OCI-LY3 (cell line): ENCODE measurements at regions not wholly inside any gene's neighbourhood (a gene's known extent, or its start where the extent isn't known, plus 50 kb on each side); places are given as distances from the start of the nearest gene placed in this dataset.
A peak's percentile ranks its signal among the peaks of the same experiment; 100 is the strongest.

Source experiments
- H2AFZ ChIP-seq: fragments of 200-600, 300-600 bp; shearing (Covaris generic); 2 replicates; pipeline ENCODE4 v1.6.0; 2014; ENCODE audit warnings: antibody characterized with exemption, low read depth, low read length
- H3K27ac ChIP-seq: fragments of 200-600, 300-600 bp; sonication (generic); 2 replicates; pipeline ENCODE4 v1.5.1; 2014; ENCODE audit warnings: mild to moderate bottlenecking, low read length, moderate library complexity, mixed read lengths
- H3K27me3 ChIP-seq: fragments of 200-600, 300-600 bp; sonication (generic); 2 replicates; pipeline ENCODE4 v1.6.1; 2014; ENCODE audit warnings: low read depth, low read length, mixed read lengths
- H3K36me3 ChIP-seq: fragments of 200-600, 300-600 bp; sonication (generic); replicated peaks from 2 replicates; pipeline ENCODE3; 2014; ENCODE audit warnings: low read depth, low read length, mixed read lengths
- H3K4me1 ChIP-seq: fragments of 300-600, 200-600 bp; sonication (generic); 2 replicates; pipeline ENCODE4 v1.6.1; 2014; ENCODE audit warnings: low read length, mixed read lengths
- H3K4me2 ChIP-seq: fragments of 200-600, 300-600 bp; sonication (generic); 2 replicates; pipeline ENCODE4 v1.6.1; 2014; ENCODE audit warnings: low read length, mixed read lengths
- H3K4me3 ChIP-seq: fragments of 300-600, 200-600 bp; sonication (generic); 2 replicates; pipeline ENCODE4 v1.5.1; 2014; ENCODE audit warnings: antibody characterized with exemption, mild to moderate bottlenecking, low read length, moderate library complexity
- H3K79me2 ChIP-seq: fragments of 300-600, 200-600 bp; shearing (Covaris generic); 2 replicates; pipeline ENCODE4 v1.6.1; 2014; ENCODE audit warnings: mild to moderate bottlenecking, low read length, mixed read lengths
- H3K9ac ChIP-seq: fragments of 300-600, 200-600 bp; shearing (Covaris generic); 2 replicates; pipeline ENCODE4 v1.6.0; 2014; ENCODE audit warnings: mild to moderate bottlenecking, low read length, moderate library complexity
- H3K9me3 ChIP-seq: fragments of 200-600, 300-600 bp; shearing (Covaris generic); 2 replicates; pipeline ENCODE4 v1.6.1; 2014; ENCODE audit warnings: low read length, mixed read lengths; ENCODE audit not compliant: insufficient read depth
- H4K20me1 ChIP-seq: fragments of 200-600, 300-600 bp; sonication (generic); 2 replicates; pipeline ENCODE4 v1.6.1; 2016; ENCODE audit warnings: low read length, mixed read lengths; ENCODE audit not compliant: insufficient read depth
- CTCF ChIP-seq: fragments of 200-600, 300-600 bp; sonication (generic); IDR thresholded peaks from 2 replicates; pipeline ENCODE4 v1.5.1; 2014; ENCODE audit warnings: antibody characterized with exemption, low read length, low read depth
- EZH2phosphoT487 ChIP-seq: fragments of 200-600 bp; shearing (Covaris generic); IDR thresholded peaks from 2 replicates; pipeline ENCODE4 v1.6.1; 2018; ENCODE audit warnings: antibody characterized with exemption, mixed run types, low read depth

- no peak overlapping the region for H3K27ac ChIP-seq
- H3K79me2 ChIP-seq = no peaks in the 10 kb centered on the region
- no peak overlapping the region for H2AFZ ChIP-seq
- no peak overlapping the region for H3K9ac ChIP-seq
- no peak for TF ChIP-seq EZH2phosphoT487
- TF ChIP-seq CTCF = no peak
- H3K4me2 ChIP-seq = no peak overlapping the region
- H3K9me3 ChIP-seq = no peaks in the 10 kb centered on the region
- H4K20me1 ChIP-seq = peaks cover 7% of the 10 kb centered on the region; the same call in 1 of the 2 replicates
- H3K27me3 ChIP-seq = peaks cover 21% of the 10 kb centered on the region
- H3K4me3 ChIP-seq = no peak overlapping the region
- no peaks in the 10 kb centered on the region for H3K4me1 ChIP-seq
- no peaks in the 10 kb centered on the region for H3K36me3 ChIP-seq
Observed at GRCh38 chr17:79189305-79189704, 114.7 kb downstream of the ENGASE start.

- peaks cover 7% of the 10 kb centered on the region; the same call in 1 of the 2 replicates for H4K20me1 ChIP-seq
- TF ChIP-seq CTCF (no peak), EZH2phosphoT487 (no peak)
- no peaks in the 10 kb centered on the region for H3K36me3 ChIP-seq
- H3K4me1 ChIP-seq = no peaks in the 10 kb centered on the region
- H3K27ac ChIP-seq = no peak overlapping the region
- H3K9me3 ChIP-seq = no peaks in the 10 kb centered on the region
- H3K27me3 ChIP-seq = peaks cover 21% of the 10 kb centered on the region
- no peaks in the 10 kb centered on the region for H3K79me2 ChIP-seq
- H2AFZ ChIP-seq = no peak overlapping the region
- no peak overlapping the region for H3K4me2 ChIP-seq
- H3K4me3 ChIP-seq = no peak overlapping the region
- H3K9ac ChIP-seq = no peak overlapping the region
Observed at GRCh38 chr17:79188685-79189084, 114.1 kb downstream of the ENGASE start.

GRCh38 chr17:79188048-79188447 lies 113.4 kb downstream of the ENGASE start:
- H3K4me1 ChIP-seq = no peaks in the 10 kb centered on the region
- no peak overlapping the region for H2AFZ ChIP-seq
- peaks cover 21% of the 10 kb centered on the region for H3K27me3 ChIP-seq
- no peak overlapping the region for H3K27ac ChIP-seq
- H3K79me2 ChIP-seq = no peaks in the 10 kb centered on the region
- no peak overlapping the region for H3K4me2 ChIP-seq
- no peak overlapping the region for H3K9ac ChIP-seq
- H3K9me3 ChIP-seq = no peaks in the 10 kb centered on the region
- TF ChIP-seq CTCF (peak; percentile 77), EZH2phosphoT487 (no peak)
- peaks cover 7% of the 10 kb centered on the region; the same call in 1 of the 2 replicates for H4K20me1 ChIP-seq
- H3K4me3 ChIP-seq = no peak overlapping the region
- H3K36me3 ChIP-seq = no peaks in the 10 kb centered on the region

GRCh38 chr17:79187186-79187585 lies 112.6 kb downstream of the ENGASE start:
- peaks cover 3% of the 10 kb centered on the region; the same call in 1 of the 2 replicates for H4K20me1 ChIP-seq
- H3K36me3 ChIP-seq = no peaks in the 10 kb centered on the region
- H2AFZ ChIP-seq = no peak overlapping the region
- no peaks in the 10 kb centered on the region for H3K9me3 ChIP-seq
- no peaks in the 10 kb centered on the region for H3K4me1 ChIP-seq
- no peak overlapping the region for H3K27ac ChIP-seq
- H3K4me3 ChIP-seq = no peak overlapping the region
- TF ChIP-seq EZH2phosphoT487 (no peak), CTCF (no peak)
- no peak overlapping the region for H3K9ac ChIP-seq
- no peak overlapping the region for H3K4me2 ChIP-seq
- H3K79me2 ChIP-seq = no peaks in the 10 kb centered on the region
- peaks cover 21% of the 10 kb centered on the region for H3K27me3 ChIP-seq
